ENCODE measurements at regions not wholly inside any gene's neighbourhood (a gene's known extent, or its start where the extent isn't known, plus 50 kb on each side); places are given as distances from the start of the nearest gene placed in this dataset.

DNA sequence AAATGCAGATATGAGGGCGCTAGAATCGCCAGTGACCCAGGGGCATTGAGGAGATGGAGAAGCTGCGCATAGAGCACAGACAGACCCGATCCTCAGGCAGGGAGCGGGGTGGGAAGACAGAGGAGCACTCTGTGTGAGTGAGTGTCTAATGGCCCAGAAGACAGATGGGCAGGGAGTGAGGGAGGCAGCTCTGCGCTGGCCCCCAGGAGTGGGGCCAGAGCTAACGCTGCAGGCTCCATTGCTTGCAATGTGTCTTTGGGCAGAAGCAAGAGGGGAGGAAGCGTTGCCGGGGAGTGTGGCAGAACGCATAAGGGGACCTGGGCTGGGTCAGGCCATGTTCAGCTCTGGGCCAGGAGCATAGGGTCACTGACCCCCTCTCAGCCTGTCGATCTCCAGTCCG, 207.0 kb downstream of the TBXT start:
- TF ChIP-seq ZNF274 (IDR thresholded peaks at IDR 0.05; ENCODE audit: low read length) (no peak), ZNF274 (tag by site-specific recombination; IDR thresholded peaks at IDR 0.05; ENCODE audit: borderline replicate concordance) (no peak), CTCF (tag by site-specific recombination; IDR thresholded peaks at IDR 0.05) (no peak), ELK4 (IDR thresholded peaks at IDR 0.05; ENCODE audit: borderline replicate concordance, low read depth, low read length) (no peak), MZF1 (tag by site-specific recombination; IDR thresholded peaks at IDR 0.05; ENCODE audit: borderline replicate concordance) (no peak), ZNF24 (tag by site-specific recombination; IDR thresholded peaks at IDR 0.05) (no peak), REPIN1 (tag by site-specific recombination; IDR thresholded peaks at IDR 0.05; ENCODE audit: low read depth) (no peak), ZNF792 (tag by site-specific recombination; IDR thresholded peaks at IDR 0.05) (no peak), ZNF404 (tag by site-specific recombination; IDR thresholded peaks at IDR 0.05) (no peak), ZNF302 (tag by site-specific recombination; IDR thresholded peaks at IDR 0.05; ENCODE audit: low read depth) (no peak), ZNF785 (tag by site-specific recombination; IDR thresholded peaks at IDR 0.05) (no peak), ZNF398 (tag by site-specific recombination; IDR thresholded peaks at IDR 0.05) (no peak), ZNF791 (tag by site-specific recombination; IDR thresholded peaks at IDR 0.05) (no peak)
- TF ChIP-seq, protein P1, sequence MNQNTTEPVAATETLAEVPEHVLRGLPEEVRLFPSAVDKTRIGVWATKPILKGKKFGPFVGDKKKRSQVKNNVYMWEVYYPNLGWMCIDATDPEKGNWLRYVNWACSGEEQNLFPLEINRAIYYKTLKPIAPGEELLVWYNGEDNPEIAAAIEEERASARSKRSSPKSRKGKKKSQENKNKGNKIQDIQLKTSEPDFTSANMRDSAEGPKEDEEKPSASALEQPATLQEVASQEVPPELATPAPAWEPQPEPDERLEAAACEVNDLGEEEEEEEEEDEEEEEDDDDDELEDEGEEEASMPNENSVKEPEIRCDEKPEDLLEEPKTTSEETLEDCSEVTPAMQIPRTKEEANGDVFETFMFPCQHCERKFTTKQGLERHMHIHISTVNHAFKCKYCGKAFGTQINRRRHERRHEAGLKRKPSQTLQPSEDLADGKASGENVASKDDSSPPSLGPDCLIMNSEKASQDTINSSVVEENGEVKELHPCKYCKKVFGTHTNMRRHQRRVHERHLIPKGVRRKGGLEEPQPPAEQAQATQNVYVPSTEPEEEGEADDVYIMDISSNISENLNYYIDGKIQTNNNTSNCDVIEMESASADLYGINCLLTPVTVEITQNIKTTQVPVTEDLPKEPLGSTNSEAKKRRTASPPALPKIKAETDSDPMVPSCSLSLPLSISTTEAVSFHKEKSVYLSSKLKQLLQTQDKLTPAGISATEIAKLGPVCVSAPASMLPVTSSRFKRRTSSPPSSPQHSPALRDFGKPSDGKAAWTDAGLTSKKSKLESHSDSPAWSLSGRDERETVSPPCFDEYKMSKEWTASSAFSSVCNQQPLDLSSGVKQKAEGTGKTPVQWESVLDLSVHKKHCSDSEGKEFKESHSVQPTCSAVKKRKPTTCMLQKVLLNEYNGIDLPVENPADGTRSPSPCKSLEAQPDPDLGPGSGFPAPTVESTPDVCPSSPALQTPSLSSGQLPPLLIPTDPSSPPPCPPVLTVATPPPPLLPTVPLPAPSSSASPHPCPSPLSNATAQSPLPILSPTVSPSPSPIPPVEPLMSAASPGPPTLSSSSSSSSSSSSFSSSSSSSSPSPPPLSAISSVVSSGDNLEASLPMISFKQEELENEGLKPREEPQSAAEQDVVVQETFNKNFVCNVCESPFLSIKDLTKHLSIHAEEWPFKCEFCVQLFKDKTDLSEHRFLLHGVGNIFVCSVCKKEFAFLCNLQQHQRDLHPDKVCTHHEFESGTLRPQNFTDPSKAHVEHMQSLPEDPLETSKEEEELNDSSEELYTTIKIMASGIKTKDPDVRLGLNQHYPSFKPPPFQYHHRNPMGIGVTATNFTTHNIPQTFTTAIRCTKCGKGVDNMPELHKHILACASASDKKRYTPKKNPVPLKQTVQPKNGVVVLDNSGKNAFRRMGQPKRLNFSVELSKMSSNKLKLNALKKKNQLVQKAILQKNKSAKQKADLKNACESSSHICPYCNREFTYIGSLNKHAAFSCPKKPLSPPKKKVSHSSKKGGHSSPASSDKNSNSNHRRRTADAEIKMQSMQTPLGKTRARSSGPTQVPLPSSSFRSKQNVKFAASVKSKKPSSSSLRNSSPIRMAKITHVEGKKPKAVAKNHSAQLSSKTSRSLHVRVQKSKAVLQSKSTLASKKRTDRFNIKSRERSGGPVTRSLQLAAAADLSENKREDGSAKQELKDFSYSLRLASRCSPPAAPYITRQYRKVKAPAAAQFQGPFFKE (tag by site-specific recombination; IDR thresholded peaks at IDR 0.05; ENCODE audit: borderline replicate concordance): no peak

Data from HEK293 (cell line).